ENCODE measurements at regions not wholly inside any gene's neighbourhood (a gene's known extent, or its start where the extent isn't known, plus 50 kb on each side); places are given as distances from the start of the nearest gene placed in this dataset.

- TF ChIP-seq POLR2A (IDR thresholded peaks at IDR 0.05), result no peak
- TF ChIP-seq CTCF (IDR thresholded peaks at IDR 0.05), result no peak
Observed at GRCh38 chr20:22464312-22465003, 119.9 kb downstream of the FOXA2 start.
